ENCODE measurements at regions not wholly inside any gene's neighbourhood (a gene's known extent, or its start where the extent isn't known, plus 50 kb on each side); places are given as distances from the start of the nearest gene placed in this dataset.

- Histone ChIP-seq H3K79me2 (replicated peaks; ENCODE audit: insufficient read depth, low read length) (no peaks in the 10 kb centered on the region), H3K9me3 (ENCODE audit: low read length) (no peaks in the 10 kb centered on the region), H4K20me1 (ENCODE audit: insufficient read depth) (no peaks in the 10 kb centered on the region), H3F3A (ENCODE audit: insufficient read depth, low read length, poor library complexity, severe bottlenecking) (no peaks in the 10 kb centered on the region), H3K4me2 (ENCODE audit: low read length) (no peak overlapping the region), H3K36me3 (ENCODE audit: insufficient read depth, low read length) (no peaks in the 10 kb centered on the region), H2AFZ (ENCODE audit: low read depth, low read length) (no peak overlapping the region), H3K27ac (ENCODE audit: low read length) (no peak overlapping the region), H3K4me3 (ENCODE audit: low read length) (no peak overlapping the region), H3K27me3 (ENCODE audit: insufficient read depth, low read depth, low read length) (no peaks in the 10 kb centered on the region), H3K9ac (ENCODE audit: low read length) (no peak overlapping the region), H3K9me2 (ENCODE audit: insufficient read depth, low read length) (no peaks in the 10 kb centered on the region)
- TF ChIP-seq POLR2AphosphoS5 (IDR thresholded peaks at IDR 0.05): no peak
- no peak for TF ChIP-seq REST (IDR thresholded peaks at IDR 0.05; ENCODE audit: borderline replicate concordance)
- TF ChIP-seq EZH2 (IDR thresholded peaks at IDR 0.05; ENCODE audit: borderline replicate concordance, insufficient read depth, low read length, poor library complexity, severe bottlenecking): no peak
- TF ChIP-seq RAD21 (conservative IDR thresholded peaks at IDR 0.05): no peak
- no peak for TF ChIP-seq TAF1 (IDR thresholded peaks at IDR 0.05; ENCODE audit: low read depth)
- no peak for TF ChIP-seq CTCF (IDR thresholded peaks at IDR 0.05; ENCODE audit: poor library complexity, severe bottlenecking)
- TF ChIP-seq MXI1 (conservative IDR thresholded peaks at IDR 0.05; ENCODE audit: poor library complexity, severe bottlenecking): no peak
- no peak for TF ChIP-seq EP300 (conservative IDR thresholded peaks at IDR 0.05; ENCODE audit: poor library complexity, severe bottlenecking)
- no peak for TF ChIP-seq SMC3 (conservative IDR thresholded peaks at IDR 0.05; ENCODE audit: poor library complexity)
Observed at GRCh38 chr5:166399781-166400180, 1891.7 kb upstream of the WWC1 start.

GRCh38 chr5:166401391-166401790 is 1890.1 kb upstream of the WWC1 start:
- Histone ChIP-seq H3K9ac (ENCODE audit: low read length) (no peak overlapping the region), H4K20me1 (ENCODE audit: insufficient read depth) (no peaks in the 10 kb centered on the region), H3K9me2 (ENCODE audit: insufficient read depth, low read length) (no peaks in the 10 kb centered on the region), H3K4me2 (ENCODE audit: low read length) (no peak overlapping the region), H3K27me3 (ENCODE audit: insufficient read depth, low read depth, low read length) (no peaks in the 10 kb centered on the region), H3K79me2 (replicated peaks; ENCODE audit: insufficient read depth, low read length) (no peaks in the 10 kb centered on the region), H3F3A (ENCODE audit: insufficient read depth, low read length, poor library complexity, severe bottlenecking) (no peaks in the 10 kb centered on the region), H3K4me3 (ENCODE audit: low read length) (no peak overlapping the region), H3K27ac (ENCODE audit: low read length) (no peak overlapping the region), H3K9me3 (ENCODE audit: low read length) (no peaks in the 10 kb centered on the region), H2AFZ (ENCODE audit: low read depth, low read length) (no peak overlapping the region), H3K36me3 (ENCODE audit: insufficient read depth, low read length) (no peaks in the 10 kb centered on the region)
- TF ChIP-seq CTCF (IDR thresholded peaks at IDR 0.05; ENCODE audit: poor library complexity, severe bottlenecking) (no peak), REST (IDR thresholded peaks at IDR 0.05; ENCODE audit: borderline replicate concordance) (no peak), TAF1 (IDR thresholded peaks at IDR 0.05; ENCODE audit: low read depth) (no peak), RAD21 (conservative IDR thresholded peaks at IDR 0.05) (no peak), EZH2 (IDR thresholded peaks at IDR 0.05; ENCODE audit: borderline replicate concordance, insufficient read depth, low read length, poor library complexity, severe bottlenecking) (no peak), MXI1 (conservative IDR thresholded peaks at IDR 0.05; ENCODE audit: poor library complexity, severe bottlenecking) (no peak), POLR2AphosphoS5 (IDR thresholded peaks at IDR 0.05) (no peak), EP300 (conservative IDR thresholded peaks at IDR 0.05; ENCODE audit: poor library complexity, severe bottlenecking) (no peak), SMC3 (conservative IDR thresholded peaks at IDR 0.05; ENCODE audit: poor library complexity) (no peak)
